Stimulated activated CD4-positive, alpha-beta T cell treated with anti-CD3 and anti-CD28 coated beads, Interleukin-1b, Interleukin-23, amount 100 ng/mL, for 48 hours (primary cell): ENCODE measurements at regions not wholly inside any gene's neighbourhood (a gene's known extent, or its start where the extent isn't known, plus 50 kb on each side); places are given as distances from the start of the nearest gene placed in this dataset.
"Not testable (repeated sequence)": the region's sequence is repeated elsewhere in the genome, so short reads cannot be mapped to it uniquely, and the experiment has no call there.

Source experiments
- DNase-seq: peaks from one replicate; pipeline ENCODE4 v3.0.0-alpha.2; 2020

- DNase-seq: no peak
Measured at GRCh38 chr12:97616946-97617345, 154.3 kb downstream of the RMST start.

GRCh38 chr12:97628962-97629361 lies 166.4 kb downstream of the RMST start:
- DNase-seq: no peak

GRCh38 chr12:97629382-97629781 lies 166.8 kb downstream of the RMST start:
- DNase-seq: no peak

GRCh38 chr12:97630356-97630755 lies 167.8 kb downstream of the RMST start:
- DNase-seq: no peak

- no peak for DNase-seq
Measured at GRCh38 chr12:97630875-97631274, 168.3 kb downstream of the RMST start.

- no peak for DNase-seq
Measured at GRCh38 chr12:97637770-97638169, 175.2 kb downstream of the RMST start.

- DNase-seq: no peak
Measured at GRCh38 chr12:97638739-97639138, 176.1 kb downstream of the RMST start.

- no peak for DNase-seq
Measured at GRCh38 chr12:97639702-97640101, 177.1 kb downstream of the RMST start.

GRCh38 chr12:97640826-97641225 lies 178.2 kb downstream of the RMST start:
- no peak for DNase-seq

- no peak for DNase-seq
Measured at GRCh38 chr12:97642911-97643310, 180.3 kb downstream of the RMST start.

GRCh38 chr12:97643924-97644323 lies 181.3 kb downstream of the RMST start:
- DNase-seq: no peak

GRCh38 chr12:97645726-97646125 lies 183.1 kb downstream of the RMST start:
- DNase-seq: no peak

- DNase-seq: no peak
Measured at GRCh38 chr12:97647142-97647541, 184.5 kb downstream of the RMST start.

- no peak for DNase-seq
Measured at GRCh38 chr12:97650242-97650641, 187.6 kb downstream of the RMST start.

- not testable (repeated sequence) for DNase-seq
Measured at GRCh38 chr12:97656548-97656947, 193.9 kb downstream of the RMST start.

GRCh38 chr12:97659117-97659880 lies 196.7 kb downstream of the RMST start:
- no peak for DNase-seq

- DNase-seq: no peak
Measured at GRCh38 chr12:97666263-97666662, 203.7 kb downstream of the RMST start.

- DNase-seq: no peak
Measured at GRCh38 chr12:97672870-97673269, 210.3 kb downstream of the RMST start.

GRCh38 chr12:97680751-97681150 lies 218.1 kb downstream of the RMST start:
- DNase-seq: no peak

- DNase-seq: no peak
Measured at GRCh38 chr12:97681612-97682504, 219.3 kb downstream of the RMST start.

GRCh38 chr12:97685360-97685759 lies 222.8 kb downstream of the RMST start:
- no peak for DNase-seq

- no peak for DNase-seq
Measured at GRCh38 chr12:97701901-97702300, 239.3 kb downstream of the RMST start.

GRCh38 chr12:97711392-97711791 lies 248.8 kb downstream of the RMST start:
- DNase-seq: no peak

GRCh38 chr12:97713270-97713669 lies 250.7 kb downstream of the RMST start:
- DNase-seq: no peak
